SU-DHL-6 (cell line): ENCODE measurements at regions not wholly inside any gene's neighbourhood (a gene's known extent, or its start where the extent isn't known, plus 50 kb on each side); places are given as distances from the start of the nearest gene placed in this dataset.

Experiments
- CTCF ChIP-seq: fragments of 200-600 bp; sonication (generic); IDR thresholded peaks from one replicate; pipeline ENCODE4 v1.5.1; 2017; ENCODE audit warnings: antibody characterized with exemption, mild to moderate bottlenecking, low read length, moderate library complexity; ENCODE audit not compliant: insufficient read depth, poor library complexity, severe bottlenecking
- EZH2phosphoT487 ChIP-seq: fragments of 200-600 bp; sonication (generic), shearing (Covaris generic); conservative IDR thresholded peaks from 2 replicates; pipeline ENCODE4 v1.6.1; 2018; ENCODE audit warnings: mild to moderate bottlenecking, antibody characterized with exemption, low read length, moderate library complexity, mixed read lengths

GRCh38 chr5:74275171-74275992, 365.1 kb downstream of the ENC1 start:
- TF ChIP-seq CTCF (no peak), EZH2phosphoT487 (no peak)
